OCI-LY1 (cell line): ENCODE measurements at regions not wholly inside any gene's neighbourhood (a gene's known extent, or its start where the extent isn't known, plus 50 kb on each side); places are given as distances from the start of the nearest gene placed in this dataset.

ENCODE experiments used
- H2AFZ ChIP-seq: fragments of 200-600 bp; sonication (generic), shearing (Covaris generic); 2 replicates; pipeline ENCODE4 v1.6.0; 2014; ENCODE audit warnings: antibody characterized with exemption, mild to moderate bottlenecking, low read length
- H3F3A ChIP-seq: fragments of 200-600 bp; sonication (generic), shearing (Covaris generic); 2 replicates; pipeline ENCODE4 v1.6.0; 2014; ENCODE audit warnings: mild to moderate bottlenecking, antibody characterized with exemption, low read length, moderate library complexity; ENCODE audit not compliant: insufficient read depth
- H3K27ac ChIP-seq: fragments of 200-600 bp; sonication (generic); 2 replicates; pipeline ENCODE4 v1.5.1; 2014; ENCODE audit warnings: low read length, mixed run types, mild to moderate bottlenecking, low read depth; ENCODE audit not compliant: poor library complexity, severe bottlenecking
- H3K27me3 ChIP-seq: fragments of 200-600 bp; sonication (generic); 2 replicates; pipeline ENCODE4 v1.6.0; 2014; ENCODE audit warnings: antibody characterized with exemption, mild to moderate bottlenecking, low read length, moderate library complexity; ENCODE audit not compliant: insufficient read depth
- H3K36me3 ChIP-seq: fragments of 200-600 bp; sonication (generic); 2 replicates; pipeline ENCODE4 v1.6.1; 2014; ENCODE audit warnings: mild to moderate bottlenecking, antibody characterized with exemption, low read length, moderate library complexity, mixed read lengths; ENCODE audit not compliant: insufficient read depth
- H3K4me1 ChIP-seq: fragments of 200-600 bp; sonication (generic); 2 replicates; pipeline ENCODE4 v1.5.1; 2014; ENCODE audit warnings: mild to moderate bottlenecking, low read length, moderate library complexity; ENCODE audit not compliant: insufficient read depth, severe bottlenecking
- H3K4me2 ChIP-seq: fragments of 200-600 bp; sonication (generic), shearing (Covaris generic); 2 replicates; pipeline ENCODE4 v1.6.1; 2014; ENCODE audit warnings: low read length
- H3K4me3 ChIP-seq: fragments of 200-600 bp; sonication (generic); 2 replicates; pipeline ENCODE4 v1.5.1; 2014; ENCODE audit warnings: low read length, low read depth, mild to moderate bottlenecking, mixed read lengths; ENCODE audit not compliant: poor library complexity, severe bottlenecking
- H3K79me2 ChIP-seq: fragments of 200-600 bp; shearing (Covaris generic); 2 replicates; pipeline ENCODE4 v1.6.1; 2016; ENCODE audit warnings: mixed run types, low read length, mixed read lengths; ENCODE audit not compliant: insufficient read depth
- H3K9ac ChIP-seq: fragments of 200-600 bp; sonication (generic), shearing (Covaris generic); 2 replicates; pipeline ENCODE4 v1.6.1; 2014; ENCODE audit warnings: mild to moderate bottlenecking, low read length, mixed read lengths
- H3K9me2 ChIP-seq: fragments of 200-600 bp; sonication (generic), shearing (Covaris generic); 2 replicates; pipeline ENCODE4 v1.6.1; 2014; ENCODE audit warnings: low read depth, mild to moderate bottlenecking, low read length, mixed read lengths
- H3K9me3 ChIP-seq: fragments of 200-600 bp; shearing (Covaris generic); 2 replicates; pipeline ENCODE4 v1.6.1; 2014; ENCODE audit warnings: low read length, mixed read lengths
- H4K20me1 ChIP-seq: fragments of 200-600 bp; sonication (generic), shearing (Covaris generic); 2 replicates; pipeline ENCODE4 v1.6.0; 2016; ENCODE audit warnings: mild to moderate bottlenecking, low read length; ENCODE audit not compliant: insufficient read depth
- CTCF ChIP-seq: fragments of 200-600 bp; sonication (generic), shearing (Covaris generic); IDR thresholded peaks from 2 replicates; pipeline ENCODE4 v1.5.1; 2017; ENCODE audit warnings: mild to moderate bottlenecking, antibody characterized with exemption, low read length, moderate library complexity, mixed read lengths
- EZH2 ChIP-seq: fragments of 200-600 bp; sonication (generic), shearing (Covaris generic); IDR thresholded peaks from 2 replicates; pipeline ENCODE4 v1.8.0; 2017; ENCODE audit warnings: borderline replicate concordance, mixed run types, mild to moderate bottlenecking, antibody characterized with exemption, low read length, moderate library complexity, mixed read lengths

- H3K4me1 ChIP-seq = no peaks in the 10 kb centered on the region
- no peaks in the 10 kb centered on the region for H3K79me2 ChIP-seq
- no peaks in the 10 kb centered on the region for H3K27me3 ChIP-seq
- H3K4me3 ChIP-seq = no peak overlapping the region
- no peak overlapping the region for H3K4me2 ChIP-seq
- H3K36me3 ChIP-seq = no peaks in the 10 kb centered on the region
- no peaks in the 10 kb centered on the region for H3K9me2 ChIP-seq
- no peak overlapping the region for H3K9ac ChIP-seq
- no peak overlapping the region for H3K27ac ChIP-seq
- H4K20me1 ChIP-seq = no peaks in the 10 kb centered on the region
- no peaks in the 10 kb centered on the region for H3F3A ChIP-seq
- H2AFZ ChIP-seq = no peak overlapping the region
- TF ChIP-seq EZH2 = no peak
- no peak for TF ChIP-seq CTCF
- no peaks in the 10 kb centered on the region for H3K9me3 ChIP-seq
These were observed 346.8 kb upstream of the ZNF717 start for GRCh38 chr3:76132154-76132470.

- Histone ChIP-seq H3K27me3 (no peaks in the 10 kb centered on the region), H3K9me3 (no peaks in the 10 kb centered on the region), H3K79me2 (no peaks in the 10 kb centered on the region), H3K4me1 (no peaks in the 10 kb centered on the region), H3K9me2 (no peaks in the 10 kb centered on the region), H2AFZ (no peak overlapping the region), H3K4me2 (no peak overlapping the region), H3F3A (no peaks in the 10 kb centered on the region), H3K4me3 (no peak overlapping the region), H4K20me1 (no peaks in the 10 kb centered on the region), H3K27ac (no peak overlapping the region), H3K9ac (no peak overlapping the region), H3K36me3 (no peaks in the 10 kb centered on the region)
- no peak for TF ChIP-seq CTCF
- TF ChIP-seq EZH2 = no peak
These were observed 348.8 kb upstream of the ZNF717 start for GRCh38 chr3:76134166-76134565.

- Histone ChIP-seq H3F3A (no peaks in the 10 kb centered on the region), H3K4me2 (no peak overlapping the region), H3K9me3 (no peaks in the 10 kb centered on the region), H3K27ac (no peak overlapping the region), H3K9ac (no peak overlapping the region), H3K4me1 (no peaks in the 10 kb centered on the region), H3K9me2 (no peaks in the 10 kb centered on the region), H3K27me3 (no peaks in the 10 kb centered on the region), H3K79me2 (no peaks in the 10 kb centered on the region), H2AFZ (no peak overlapping the region), H4K20me1 (no peaks in the 10 kb centered on the region), H3K36me3 (no peaks in the 10 kb centered on the region), H3K4me3 (no peak overlapping the region)
- TF ChIP-seq CTCF (no peak), EZH2 (no peak)
These were observed 353.6 kb upstream of the ZNF717 start for GRCh38 chr3:76138921-76139320.
